Caco-2 (cell line): ENCODE measurements at regions not wholly inside any gene's neighbourhood (a gene's known extent, or its start where the extent isn't known, plus 50 kb on each side); places are given as distances from the start of the nearest gene placed in this dataset.
A peak's percentile ranks its signal among the peaks of the same experiment; 100 is the strongest.

ENCODE experiments used
- BruUV-seq: library from RNA; stranded (reverse); fragments of 400-500 nt; replicated peaks from 2 replicates; lab custom pipeline; 2021; lab: Mats Ljungman, UMichigan
- CTCF ChIA-PET: fragments of 300-600 bp; sonication (Branson Sonifier 250); formaldehyde crosslinking; loops from one replicate; lab custom pipeline; 2022; ENCODE audit warnings: antibody characterized with exemption; lab: Charles Lee
- POLR2A ChIA-PET: fragments of 300-600 bp; sonication (Branson Sonifier 250); formaldehyde crosslinking; loops from one replicate; lab custom pipeline; 2022; ENCODE audit warnings: antibody characterized with exemption; lab: Charles Lee
- DNase-seq, 2 experiments: peaks; one replicate each; pipeline versions ENCODE4 v3.0.0 to v3.0.0-alpha.2; 2020 to 2022
- H3K27me3 ChIP-seq: replicated peaks from 2 replicates; pipeline ENCODE4 v1.6.0; 2011; ENCODE audit warnings: low read length; ENCODE audit not compliant: control insufficient read depth, insufficient read depth
- H3K36me3 ChIP-seq: 2 replicates; pipeline ENCODE4 v1.5.1; 2011; ENCODE audit warnings: low read length; ENCODE audit not compliant: control insufficient read depth, insufficient read depth
- H3K4me1 ChIP-seq: fragments of 250-450 bp; sonication (Bioruptor Pico); 2 replicates; pipeline ENCODE4 v1.5.1; 2020; ENCODE audit warnings: mild to moderate bottlenecking
- H3K4me3 ChIP-seq: 2 replicates; pipeline ENCODE4 v1.5.1; 2011; ENCODE audit warnings: low read depth, mild to moderate bottlenecking, control low read depth, low read length
- H3K9me3 ChIP-seq: fragments of 250-450 bp; sonication (Bioruptor Pico); 2 replicates; pipeline ENCODE4 v1.5.1; 2020; ENCODE audit warnings: mild to moderate bottlenecking, moderate library complexity
- H3K27ac Mint-ChIP-seq: one replicate; pipeline ENCODE4 v1.8.0; 2022; ENCODE audit warnings: mixed read lengths; ENCODE audit not compliant: unreplicated experiment
- H3K27me3 Mint-ChIP-seq: one replicate; pipeline ENCODE4 v1.8.0; 2022; ENCODE audit warnings: mixed read lengths; ENCODE audit not compliant: insufficient read depth, unreplicated experiment
- H3K36me3 Mint-ChIP-seq: one replicate; pipeline ENCODE4 v1.8.0; 2022; ENCODE audit warnings: mild to moderate bottlenecking, mixed read lengths; ENCODE audit not compliant: insufficient read depth, unreplicated experiment
- H3K4me1 Mint-ChIP-seq: one replicate; pipeline ENCODE4 v1.8.0; 2022; ENCODE audit warnings: low read depth, mixed read lengths; ENCODE audit not compliant: unreplicated experiment
- H3K4me3 Mint-ChIP-seq: one replicate; pipeline ENCODE4 v1.8.0; 2022; ENCODE audit warnings: mild to moderate bottlenecking, moderate library complexity, mixed read lengths; ENCODE audit not compliant: unreplicated experiment
- H3K9me3 Mint-ChIP-seq: one replicate; pipeline ENCODE4 v1.8.0; 2022; ENCODE audit warnings: mixed read lengths; ENCODE audit not compliant: unreplicated experiment
- intact Hi-C: fragments of 100-400 bp; cut with micrococcal nuclease; formaldehyde crosslinking; loops from one replicate; pipeline ENCODE4 v1.10.0; 2022; ENCODE audit not compliant: unreplicated experiment
- TF ChIP-seq, protein P1 (sequence below), 2 experiments: fragments of 200-600 bp in 1 of 2; IDR thresholded peaks; 1 replicate in 1 of 2; 2 replicates in 1 of 2; pipeline versions ENCODE4 v1.5.1 to v1.8.0; 2011 to 2022; ENCODE audit warnings: antibody characterized with exemption in 1 of 2, control low read depth in 1 of 2, inconsistent platforms in 1 of 2, low read depth in 1 of 2, low read length in 1 of 2, mild to moderate bottlenecking in 1 of 2, moderate library complexity in 1 of 2; ENCODE audit not compliant: insufficient read depth in 1 of 2, severe bottlenecking in 1 of 2, unreplicated experiment in 1 of 2

DNA sequence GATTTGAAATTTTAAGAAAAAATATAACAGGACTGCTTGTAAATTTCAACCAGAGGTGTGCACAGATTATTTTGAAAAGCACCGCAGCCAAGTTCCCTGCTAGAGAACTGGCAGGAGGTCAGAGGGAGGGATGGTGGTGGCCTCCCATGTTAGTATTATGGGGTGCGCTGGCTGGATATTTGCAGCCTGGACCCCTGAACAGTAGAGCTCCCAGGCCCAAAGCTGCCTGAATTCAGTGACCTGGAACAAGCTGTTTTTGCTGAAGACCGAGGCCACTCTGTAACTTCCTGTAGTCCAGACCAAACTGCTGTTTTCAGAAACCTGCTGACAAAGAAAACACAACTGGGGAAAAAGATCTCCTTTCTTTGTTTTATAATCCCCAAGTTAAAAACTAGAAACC lies 314.3 kb downstream of the TNS1 start:
- Mint-ChIP-seq H3K27me3 (no peaks in the 10 kb centered on the region), H3K9me3 (no peaks in the 10 kb centered on the region), H3K36me3 (no peaks in the 10 kb centered on the region), H3K27ac (no peak overlapping the region), H3K4me1 (peaks cover 22% of the 10 kb centered on the region), H3K4me3 (no peak overlapping the region)
- no peaks in the 10 kb centered on the region for H3K27me3 ChIP-seq
- POLR2A ChIA-PET: no interaction called here
- no peak for DNase-seq
- H3K4me3 ChIP-seq: no peak overlapping the region
- no peaks in the 10 kb centered on the region for H3K36me3 ChIP-seq
- intact Hi-C loops: no loop called here
- CTCF ChIA-PET: no interaction called here
- H3K9me3 ChIP-seq: no peaks in the 10 kb centered on the region
- no TSS peak for BruUV-seq
- H3K4me1 ChIP-seq: peaks cover 24% of the 10 kb centered on the region
- TF ChIP-seq, protein P1, sequence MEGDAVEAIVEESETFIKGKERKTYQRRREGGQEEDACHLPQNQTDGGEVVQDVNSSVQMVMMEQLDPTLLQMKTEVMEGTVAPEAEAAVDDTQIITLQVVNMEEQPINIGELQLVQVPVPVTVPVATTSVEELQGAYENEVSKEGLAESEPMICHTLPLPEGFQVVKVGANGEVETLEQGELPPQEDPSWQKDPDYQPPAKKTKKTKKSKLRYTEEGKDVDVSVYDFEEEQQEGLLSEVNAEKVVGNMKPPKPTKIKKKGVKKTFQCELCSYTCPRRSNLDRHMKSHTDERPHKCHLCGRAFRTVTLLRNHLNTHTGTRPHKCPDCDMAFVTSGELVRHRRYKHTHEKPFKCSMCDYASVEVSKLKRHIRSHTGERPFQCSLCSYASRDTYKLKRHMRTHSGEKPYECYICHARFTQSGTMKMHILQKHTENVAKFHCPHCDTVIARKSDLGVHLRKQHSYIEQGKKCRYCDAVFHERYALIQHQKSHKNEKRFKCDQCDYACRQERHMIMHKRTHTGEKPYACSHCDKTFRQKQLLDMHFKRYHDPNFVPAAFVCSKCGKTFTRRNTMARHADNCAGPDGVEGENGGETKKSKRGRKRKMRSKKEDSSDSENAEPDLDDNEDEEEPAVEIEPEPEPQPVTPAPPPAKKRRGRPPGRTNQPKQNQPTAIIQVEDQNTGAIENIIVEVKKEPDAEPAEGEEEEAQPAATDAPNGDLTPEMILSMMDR (IDR thresholded peaks at IDR 0.05; ENCODE audit: insufficient read depth in 1 of 2, low read depth in 1 of 2, low read length in 1 of 2, severe bottlenecking in 1 of 2, unreplicated experiment in 1 of 2): no peak

DNA sequence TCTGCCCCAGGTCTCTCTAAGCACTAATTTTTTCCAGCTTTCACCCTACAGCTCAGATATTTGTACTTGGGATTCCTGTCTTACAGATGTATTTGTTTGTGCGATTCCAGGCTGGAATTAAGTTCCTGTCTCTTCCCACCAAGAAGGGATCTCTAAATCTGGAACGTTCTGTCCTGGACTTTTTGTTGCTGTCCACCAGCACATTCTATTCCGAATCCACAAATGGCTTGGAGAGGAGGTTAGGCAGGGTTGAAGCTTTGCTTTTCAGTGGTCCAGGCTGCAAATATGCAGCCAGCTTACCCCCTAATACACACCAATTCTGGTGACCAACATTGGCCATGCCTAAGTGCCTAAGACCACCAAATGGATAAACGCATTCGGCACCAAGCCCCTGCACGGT lies 315.0 kb downstream of the TNS1 start:
- Histone ChIP-seq H3K9me3 (no peaks in the 10 kb centered on the region), H3K27me3 (no peaks in the 10 kb centered on the region), H3K4me3 (no peak overlapping the region), H3K4me1 (peaks cover 24% of the 10 kb centered on the region), H3K36me3 (no peaks in the 10 kb centered on the region)
- BruUV-seq: no TSS peak
- H3K4me1 Mint-ChIP-seq: peaks cover 22% of the 10 kb centered on the region
- TF ChIP-seq, protein P1 (IDR thresholded peaks at IDR 0.05; ENCODE audit: insufficient read depth in 1 of 2, low read depth in 1 of 2, low read length in 1 of 2, severe bottlenecking in 1 of 2, unreplicated experiment in 1 of 2): no peak
- H3K27me3 Mint-ChIP-seq: no peaks in the 10 kb centered on the region
- CTCF ChIA-PET: no interaction called here
- POLR2A ChIA-PET: no interaction called here
- no peak for DNase-seq
- no peaks in the 10 kb centered on the region for H3K9me3 Mint-ChIP-seq
- H3K27ac Mint-ChIP-seq: no peak overlapping the region
- H3K36me3 Mint-ChIP-seq: no peaks in the 10 kb centered on the region
- H3K4me3 Mint-ChIP-seq: no peak overlapping the region
- intact Hi-C loops: no loop called here

DNA sequence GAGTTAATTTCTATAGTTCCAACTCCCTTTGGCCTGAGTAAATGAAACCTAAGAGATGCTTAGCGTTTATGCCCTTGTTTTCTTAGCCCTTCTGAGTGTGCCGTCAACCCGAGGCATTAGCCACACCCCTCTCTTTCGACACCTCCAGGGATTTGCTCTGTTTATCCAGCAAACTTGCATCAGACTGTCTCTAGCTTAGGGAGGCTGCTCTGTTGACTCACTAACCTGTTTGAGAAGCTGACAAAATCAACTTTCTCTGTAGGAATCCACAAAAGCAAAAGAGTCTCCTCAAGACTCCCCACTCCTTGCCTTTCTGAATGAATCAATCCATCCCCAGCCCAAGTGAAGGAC lies 317.6 kb downstream of the TNS1 start:
- TF ChIP-seq, protein P1 (IDR thresholded peaks at IDR 0.05; ENCODE audit: insufficient read depth in 1 of 2, low read depth in 1 of 2, low read length in 1 of 2, severe bottlenecking in 1 of 2, unreplicated experiment in 1 of 2): no peak
- no peaks in the 10 kb centered on the region for H3K36me3 ChIP-seq
- H3K4me1 ChIP-seq: peaks cover 24% of the 10 kb centered on the region
- Mint-ChIP-seq H3K27me3 (no peaks in the 10 kb centered on the region), H3K4me3 (peak overlapping the region; percentile 58), H3K9me3 (no peaks in the 10 kb centered on the region), H3K36me3 (no peaks in the 10 kb centered on the region), H3K4me1 (peaks cover 22% of the 10 kb centered on the region), H3K27ac (peak overlapping the region; percentile 89)
- POLR2A ChIA-PET: interaction anchor here (0.6 to 1.0 kb wide), 3 partner anchors 35 to 822 kb away, joined by 3 read pairs; no protein-coding TSS in a partner anchor
- no peak overlapping the region for H3K4me3 ChIP-seq
- intact Hi-C loops: loop anchor here (1.0 to 2.0 kb wide), 3 partner anchors 34 to 134 kb away; no protein-coding TSS in a partner anchor
- DNase-seq: peak; percentile 91 to 93
- no peaks in the 10 kb centered on the region for H3K9me3 ChIP-seq
- no peaks in the 10 kb centered on the region for H3K27me3 ChIP-seq
- BruUV-seq: no TSS peak
- CTCF ChIA-PET: interaction anchor here (0.6 to 1.9 kb wide), 5 partner anchors 12 to 1572 kb away, joined by 3 to 11 read pairs (median 5); no protein-coding TSS in a partner anchor
